HCT116 (cell line): ENCODE measurements at regions not wholly inside any gene's neighbourhood (a gene's known extent, or its start where the extent isn't known, plus 50 kb on each side); places are given as distances from the start of the nearest gene placed in this dataset.

Experiments
- ATAC-seq: fragments of 200-7000 bp; cut with Tn5 transposase; 2 replicates; pipeline ENCODE4 v1.9.1; 2020; ENCODE audit warnings: mild to moderate bottlenecking, moderate library complexity
- BruUV-seq: library from RNA; stranded (reverse); fragments of 400-500 nt; replicated peaks from 2 replicates; lab custom pipeline; 2021; lab: Mats Ljungman, UMichigan
- CTCF ChIA-PET: fragments of 300-600 bp; sonication (Branson Sonifier 250); formaldehyde crosslinking; loops from one replicate; lab custom pipeline; 2021; ENCODE audit warnings: antibody characterized with exemption; lab: Charles Lee
- POLR2A ChIA-PET: fragments of 300-600, 350-600 bp; sonication (Branson Sonifier 250); formaldehyde crosslinking; loops from one replicate; lab custom pipeline; 2021; ENCODE audit warnings: antibody characterized with exemption; lab: Charles Lee
- RAD21 ChIA-PET, 2 experiments: fragments of 300-600 bp; sonication (Branson Sonifier 250); formaldehyde crosslinking; loops; one replicate each; lab custom pipeline; 2023; ENCODE audit warnings: low total read pairs in 2 of 2; ENCODE audit not compliant: uncharacterized antibody in 2 of 2, unreplicated experiment in 2 of 2, low non-redundant PET in 1 of 2; lab: Charles Lee
- DNase-seq: peaks from one replicate; pipeline ENCODE4 v3.0.0-alpha.2; 2010; ENCODE audit warnings: low read depth, low spot score
- H2AFZ ChIP-seq: fragments of 200-600 bp; shearing (Covaris generic), sonication (generic); 2 replicates; pipeline ENCODE4 v1.6.1; 2017; ENCODE audit warnings: low read depth, mixed run types, mixed read lengths, antibody characterized with exemption, low read length; ENCODE audit not compliant: poor library complexity, severe bottlenecking
- H3K27ac ChIP-seq: 2 replicates; pipeline ENCODE4 v1.5.1; 2012; ENCODE audit warnings: low read depth, low read length
- H3K27me3 ChIP-seq: fragments of 200-600 bp; sonication (generic); 2 replicates; pipeline ENCODE4 v1.6.1; 2016; ENCODE audit warnings: mixed run types, low read length, mixed read lengths; ENCODE audit not compliant: insufficient read depth
- H3K36me3 ChIP-seq, 2 experiments: fragments of 200-500 bp in 1 of 2; fragments of 200-600 bp in 1 of 2; sonication (Bioruptor generic) in 1 of 2; sonication (generic) in 1 of 2; 2 replicates each; pipeline versions ENCODE4 v1.5.1 to v1.6.1; 2014 to 2016; ENCODE audit warnings: low read length in 2 of 2, inconsistent platforms in 1 of 2, mixed read lengths in 1 of 2, mixed run types in 1 of 2; ENCODE audit not compliant: insufficient read depth in 2 of 2, control insufficient read depth in 1 of 2
- H3K4me1 ChIP-seq, 2 experiments: fragments of 200-600 bp in 1 of 2; sonication (generic) in 1 of 2; 2 replicates each; pipeline versions ENCODE4 v1.5.1 to v1.6.1; 2012 to 2017; ENCODE audit warnings: low read length in 2 of 2, inconsistent platforms in 1 of 2, mild to moderate bottlenecking in 1 of 2, mixed read lengths in 1 of 2, mixed run types in 1 of 2, moderate library complexity in 1 of 2; ENCODE audit not compliant: insufficient read depth in 2 of 2, control insufficient read depth in 1 of 2
- H3K4me2 ChIP-seq: fragments of 200-600 bp; sonication (generic); 2 replicates; pipeline ENCODE4 v1.6.1; 2017; ENCODE audit warnings: mixed run types, low read length, mixed read lengths
- H3K4me3 ChIP-seq, 2 experiments: fragments of 200-600 bp in 1 of 2; sonication (generic) in 1 of 2; replicated peaks in 1 of 2; 2 replicates each; pipeline ENCODE4 v1.5.1; 2011 to 2016; ENCODE audit warnings: low read length in 2 of 2, control low read depth in 1 of 2, low read depth in 1 of 2, mild to moderate bottlenecking in 1 of 2, mixed read lengths in 1 of 2, mixed run types in 1 of 2
- H3K79me2 ChIP-seq: fragments of 200-600 bp; sonication (generic); 2 replicates; pipeline ENCODE4 v1.6.1; 2017; ENCODE audit warnings: mild to moderate bottlenecking, mixed run types, low read length, moderate library complexity, mixed read lengths; ENCODE audit not compliant: insufficient read depth
- H3K9ac ChIP-seq: fragments of 200-600 bp; sonication (generic); 2 replicates; pipeline ENCODE4 v1.6.1; 2016; ENCODE audit warnings: low read length, mixed read lengths
- H3K9me2 ChIP-seq: fragments of 200-600 bp; sonication (generic), shearing (Covaris generic); 2 replicates; pipeline ENCODE4 v1.6.1; 2017; ENCODE audit warnings: mixed run types, mild to moderate bottlenecking, moderate library complexity; ENCODE audit not compliant: insufficient read depth
- H3K9me3 ChIP-seq, 2 experiments: fragments of 200-500 bp in 1 of 2; fragments of 200-600 bp in 1 of 2; sonication (Bioruptor generic) in 1 of 2; sonication (generic) in 1 of 2; 2 replicates each; pipeline ENCODE4 v1.6.1; 2014 to 2017; ENCODE audit warnings: low read length in 2 of 2, mixed read lengths in 2 of 2, inconsistent platforms in 1 of 2, low read depth in 1 of 2, mild to moderate bottlenecking in 1 of 2, mixed run types in 1 of 2, moderate library complexity in 1 of 2; ENCODE audit not compliant: control insufficient read depth in 1 of 2, insufficient read depth in 1 of 2
- H4K20me1 ChIP-seq: fragments of 200-600 bp; sonication (generic), shearing (Covaris generic); 2 replicates; pipeline ENCODE4 v1.6.1; 2017; ENCODE audit warnings: mixed run types, mild to moderate bottlenecking, moderate library complexity; ENCODE audit not compliant: insufficient read depth
- CBX3 ChIP-seq: IDR thresholded peaks from 2 replicates; pipeline ENCODE4 v1.6.1; 2012; ENCODE audit warnings: low read depth
- CEBPB ChIP-seq: IDR thresholded peaks from 2 replicates; pipeline ENCODE4 v1.6.1; 2012; ENCODE audit warnings: low read depth
- EGR1 ChIP-seq: IDR thresholded peaks from 2 replicates; pipeline ENCODE4 v1.6.1; 2012; ENCODE audit warnings: low read depth
- EZH2phosphoT487 ChIP-seq: fragments of 200-600 bp; IDR thresholded peaks from 2 replicates; pipeline ENCODE4 v1.6.1; 2018; ENCODE audit warnings: antibody characterized with exemption, borderline replicate concordance
- FOSL1 ChIP-seq: IDR thresholded peaks from 2 replicates; pipeline ENCODE4 v1.6.1; 2012; ENCODE audit warnings: low read depth
- POLR2AphosphoS5 ChIP-seq: IDR thresholded peaks from 2 replicates; pipeline ENCODE4 v1.6.1; 2011; ENCODE audit warnings: mild to moderate bottlenecking, low read depth, low read length, moderate library complexity
- RAD21 ChIP-seq: IDR thresholded peaks from 2 replicates; pipeline ENCODE4 v1.6.1; 2012; ENCODE audit warnings: low read depth, mild to moderate bottlenecking
- SIN3A ChIP-seq: IDR thresholded peaks from 2 replicates; pipeline ENCODE4 v1.6.1; 2012; ENCODE audit warnings: low read depth
- SRF ChIP-seq: IDR thresholded peaks from 2 replicates; pipeline ENCODE4 v1.6.1; 2012; ENCODE audit warnings: low read depth
- ZFX ChIP-seq: fragments of 450-650 bp; IDR thresholded peaks from 2 replicates; pipeline ENCODE4 v1.6.1; 2017
- intact Hi-C: fragments of 100-400 bp; cut with micrococcal nuclease; formaldehyde crosslinking; loops from 2 replicates; pipeline ENCODE4 v1.10.0; 2022
- TF ChIP-seq, protein P1 (sequence below): IDR thresholded peaks from 2 replicates; pipeline ENCODE4 v1.6.1; 2011; ENCODE audit warnings: mild to moderate bottlenecking, low read length, moderate library complexity; ENCODE audit not compliant: insufficient replicate concordance; ENCODE audit errors: extremely low read depth
- TF ChIP-seq, protein P2 (sequence below): IDR thresholded peaks from 2 replicates; pipeline ENCODE4 v1.6.1; 2012

DNA sequence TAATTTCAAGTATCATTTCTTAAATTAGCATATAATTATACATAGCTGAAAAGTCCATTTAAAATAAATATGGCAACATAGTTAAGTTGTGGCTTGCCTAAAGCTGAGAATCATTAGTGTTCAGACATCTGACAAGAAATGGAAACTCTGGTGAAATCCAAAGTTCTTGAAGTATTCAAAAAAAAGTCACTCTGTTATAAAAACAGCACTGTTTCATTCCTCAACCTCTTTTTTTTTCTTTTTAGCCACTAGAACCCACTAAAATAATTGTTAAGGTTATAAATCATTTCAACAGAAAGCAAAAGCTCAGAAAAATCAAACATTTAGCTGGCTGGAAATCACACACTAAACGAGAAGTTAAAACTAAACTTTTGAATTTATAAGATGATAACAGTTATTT lies 476.7 kb downstream of the LTN1 start (continued):
- TF ChIP-seq, protein P1, sequence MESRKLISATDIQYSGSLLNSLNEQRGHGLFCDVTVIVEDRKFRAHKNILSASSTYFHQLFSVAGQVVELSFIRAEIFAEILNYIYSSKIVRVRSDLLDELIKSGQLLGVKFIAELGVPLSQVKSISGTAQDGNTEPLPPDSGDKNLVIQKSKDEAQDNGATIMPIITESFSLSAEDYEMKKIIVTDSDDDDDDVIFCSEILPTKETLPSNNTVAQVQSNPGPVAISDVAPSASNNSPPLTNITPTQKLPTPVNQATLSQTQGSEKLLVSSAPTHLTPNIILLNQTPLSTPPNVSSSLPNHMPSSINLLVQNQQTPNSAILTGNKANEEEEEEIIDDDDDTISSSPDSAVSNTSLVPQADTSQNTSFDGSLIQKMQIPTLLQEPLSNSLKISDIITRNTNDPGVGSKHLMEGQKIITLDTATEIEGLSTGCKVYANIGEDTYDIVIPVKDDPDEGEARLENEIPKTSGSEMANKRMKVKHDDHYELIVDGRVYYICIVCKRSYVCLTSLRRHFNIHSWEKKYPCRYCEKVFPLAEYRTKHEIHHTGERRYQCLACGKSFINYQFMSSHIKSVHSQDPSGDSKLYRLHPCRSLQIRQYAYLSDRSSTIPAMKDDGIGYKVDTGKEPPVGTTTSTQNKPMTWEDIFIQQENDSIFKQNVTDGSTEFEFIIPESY: no peak
- TF ChIP-seq SIN3A: no peak
- TF ChIP-seq, protein P2, sequence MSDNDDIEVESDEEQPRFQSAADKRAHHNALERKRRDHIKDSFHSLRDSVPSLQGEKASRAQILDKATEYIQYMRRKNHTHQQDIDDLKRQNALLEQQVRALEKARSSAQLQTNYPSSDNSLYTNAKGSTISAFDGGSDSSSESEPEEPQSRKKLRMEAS: no peak
- TF ChIP-seq EGR1: no peak
- no peak for TF ChIP-seq FOSL1
- TF ChIP-seq RAD21: no peak
- TF ChIP-seq CEBPB: no peak

DNA sequence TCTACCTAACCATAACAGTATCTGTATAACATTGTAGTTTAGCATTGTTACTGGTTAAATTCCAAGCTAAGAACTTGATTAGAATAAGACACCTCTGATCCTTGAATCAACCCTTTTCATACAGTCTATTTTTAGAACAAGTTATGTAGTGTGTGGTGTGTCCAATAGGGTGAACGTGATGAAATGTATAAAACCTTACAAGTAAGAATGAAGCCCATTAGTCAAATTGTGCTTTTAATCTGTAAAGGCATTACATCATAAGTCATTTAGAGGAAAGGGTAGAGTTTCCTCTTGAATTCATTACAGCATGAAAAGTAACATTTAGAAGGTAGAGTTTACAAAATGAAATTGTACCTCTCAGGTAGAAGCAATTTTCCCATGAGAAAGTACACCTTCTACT lies 479.2 kb downstream of the LTN1 start:
- POLR2A ChIA-PET: no interaction called here
- H3K27me3 ChIP-seq: no peaks in the 10 kb centered on the region
- no peaks in the 10 kb centered on the region for H3K36me3 ChIP-seq
- ATAC-seq: no peak
- no peaks in the 10 kb centered on the region for H3K9me2 ChIP-seq
- no peaks in the 10 kb centered on the region for H4K20me1 ChIP-seq
- no peak for DNase-seq
- H3K9me3 ChIP-seq: peaks cover 17% of the 10 kb centered on the region in 2 experiments; a peak in 2 of 4 replicates
- no TSS peak for BruUV-seq
- H3K9ac ChIP-seq: no peak overlapping the region
- H3K4me1 ChIP-seq: no peaks in the 10 kb centered on the region
- H3K4me2 ChIP-seq: no peak overlapping the region
- no peak overlapping the region for H3K4me3 ChIP-seq
- CTCF ChIA-PET: no interaction called here
- H2AFZ ChIP-seq: no peak overlapping the region
- RAD21 ChIA-PET: no interaction called here
- H3K79me2 ChIP-seq: no peaks in the 10 kb centered on the region
- TF ChIP-seq CBX3: no peak
- TF ChIP-seq ZFX: no peak
- no peak for TF ChIP-seq EZH2phosphoT487
- no peak for TF ChIP-seq POLR2AphosphoS5
- no peak for TF ChIP-seq SRF
- no peak overlapping the region for H3K27ac ChIP-seq
- intact Hi-C loops: no loop called here
